Activated CD4-positive, alpha-beta T cell treated with anti-CD3 and anti-CD28 coated beads, Interleukin-2, amount 50 U/mL, for 24 hours (primary cell): ENCODE measurements at regions not wholly inside any gene's neighbourhood (a gene's known extent, or its start where the extent isn't known, plus 50 kb on each side); places are given as distances from the start of the nearest gene placed in this dataset.
"Not testable (repeated sequence)": the region's sequence is repeated elsewhere in the genome, so short reads cannot be mapped to it uniquely, and the experiment has no call there.

Experiments used
- DNase-seq, 2 donors: peaks; one replicate each; pipeline ENCODE4 v3.0.0-alpha.2; 2020; ENCODE audit warnings: low read depth in 1 of 2, low spot score in 1 of 2

DNA sequence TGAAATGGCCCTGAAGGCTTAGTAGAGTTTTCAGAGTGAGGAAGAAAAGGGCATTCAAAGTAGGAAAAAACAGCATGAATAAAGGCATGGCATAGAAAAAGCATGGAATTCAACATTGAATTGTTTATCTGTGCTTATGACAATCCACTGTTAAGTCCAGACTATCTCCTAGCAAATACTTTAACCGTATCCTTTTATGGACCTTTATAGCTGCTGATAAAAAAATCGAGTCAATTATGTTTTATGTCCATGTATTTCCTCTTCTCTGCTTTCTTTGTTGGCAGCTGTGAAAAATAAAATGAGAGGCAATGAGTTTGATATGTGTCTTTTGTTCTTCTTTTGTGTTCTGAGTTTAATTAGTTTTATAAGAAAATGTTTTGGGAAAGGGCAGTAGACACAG is 70.4 kb downstream of the TDRD15 start:
- DNase-seq = no peak

DNA sequence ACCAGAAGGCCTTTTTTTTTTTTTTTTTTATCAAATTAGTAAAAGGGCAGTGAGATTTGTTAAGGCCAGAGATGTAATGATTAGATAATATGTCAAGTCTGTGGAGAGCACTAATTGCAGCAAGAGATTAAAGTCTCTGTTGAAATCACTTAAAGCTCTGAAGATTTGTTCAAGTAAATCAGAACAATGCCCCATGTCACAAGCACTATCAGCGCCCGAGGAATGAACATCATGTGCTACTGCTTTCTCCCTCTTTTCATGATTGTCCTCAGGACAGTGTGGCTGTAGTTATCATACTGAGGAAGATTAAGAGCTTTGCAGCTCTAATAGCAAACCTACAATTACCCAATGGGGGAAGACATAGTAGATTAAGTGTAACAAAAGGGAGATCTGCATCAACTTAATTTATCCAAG is 71.1 kb downstream of the TDRD15 start:
- no peak for DNase-seq

GRCh38 chr2:21195326-21195725 is 71.6 kb downstream of the TDRD15 start:
- DNase-seq = no peak

GRCh38 chr2:21198637-21199036 is 74.9 kb downstream of the TDRD15 start:
- no peak for DNase-seq

GRCh38 chr2:21203976-21204375 is 80.2 kb downstream of the TDRD15 start:
- DNase-seq = no peak

DNA sequence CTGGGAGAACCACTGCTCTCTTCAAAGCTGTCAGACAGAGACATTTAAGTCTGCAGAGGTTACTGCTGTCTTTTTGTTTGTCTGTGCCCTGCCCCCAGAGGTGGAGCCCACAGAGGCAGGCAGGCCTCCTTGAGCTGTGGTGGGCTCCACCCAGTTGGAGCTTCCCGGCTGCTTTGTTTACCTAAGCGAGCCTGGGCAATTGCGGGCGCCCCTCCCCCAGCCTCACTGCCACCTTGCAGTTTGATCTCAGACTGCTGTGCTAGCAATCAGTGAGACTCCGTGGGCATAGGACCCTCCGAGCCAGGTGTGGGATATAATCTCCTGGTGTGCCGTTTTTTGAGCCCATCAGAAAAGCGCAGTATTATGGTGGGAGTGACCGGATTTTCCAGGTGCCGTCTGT is 90.3 kb downstream of the TDRD15 start:
- DNase-seq = not testable (repeated sequence)

GRCh38 chr2:21217442-21217841 is 93.7 kb downstream of the TDRD15 start:
- no peak for DNase-seq

- no peak for DNase-seq
Measured at GRCh38 chr2:21220930-21221329, 97.2 kb downstream of the TDRD15 start.

DNA sequence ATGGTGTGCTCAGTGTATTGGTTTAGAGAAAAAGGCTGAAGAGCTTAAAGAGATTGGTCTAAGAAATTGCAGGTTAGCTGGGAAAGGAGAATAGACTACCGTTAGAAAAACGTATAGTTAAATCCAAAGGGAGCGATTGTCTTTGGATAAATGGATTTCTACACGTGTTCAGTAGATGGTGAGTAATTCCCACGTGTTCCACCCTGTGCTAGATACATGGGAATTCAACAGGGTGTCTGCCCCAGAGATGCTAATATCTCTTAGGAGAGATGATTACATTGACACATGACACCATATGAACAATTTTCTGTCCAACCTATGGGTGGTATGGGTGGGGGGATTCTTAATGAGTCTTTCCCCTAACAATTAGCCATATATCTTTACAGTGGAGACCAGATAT is 99.8 kb downstream of the TDRD15 start:
- DNase-seq = no peak

DNA sequence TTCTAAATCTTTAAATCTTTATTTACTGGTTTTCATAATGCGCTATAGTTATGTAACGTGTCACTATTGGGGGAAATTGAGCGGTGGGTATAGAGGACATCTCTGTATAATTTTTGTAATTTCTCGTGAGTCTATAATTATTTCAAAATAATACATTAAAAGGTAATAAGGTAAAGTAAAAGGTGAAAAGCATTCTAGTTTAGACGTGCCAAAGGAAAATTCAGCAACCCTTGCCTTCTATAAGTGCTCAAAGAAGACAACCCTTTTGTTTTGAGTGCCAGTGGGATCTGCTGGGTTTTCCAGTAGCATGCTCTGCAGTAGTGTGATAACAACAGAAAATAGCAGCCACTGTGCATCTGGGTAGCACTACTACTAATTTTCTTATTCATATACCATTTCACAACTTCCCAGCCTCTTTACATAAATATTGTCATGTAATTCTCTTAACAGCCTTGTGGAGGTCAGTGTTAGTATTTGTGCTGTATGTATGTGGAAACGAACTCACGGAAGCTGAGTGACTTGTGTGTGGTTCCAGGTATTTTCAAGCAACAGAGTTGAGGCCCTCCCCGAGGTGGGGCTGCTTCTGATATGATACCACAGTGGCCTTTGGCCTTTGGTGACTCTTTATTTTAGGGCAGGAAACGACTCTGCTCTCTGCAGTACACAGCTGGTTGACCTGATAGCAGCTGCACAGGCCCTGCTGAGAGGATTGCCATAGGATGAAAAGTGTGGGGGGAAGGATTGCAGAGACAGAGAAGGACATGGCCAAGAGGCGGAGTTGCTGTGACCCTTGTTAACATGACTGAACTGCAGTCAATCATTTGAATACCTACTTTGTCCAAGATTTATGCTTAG is 104.5 kb downstream of the TDRD15 start:
- no peak for DNase-seq

GRCh38 chr2:21229302-21229701 is 105.5 kb downstream of the TDRD15 start:
- DNase-seq = no peak

DNA sequence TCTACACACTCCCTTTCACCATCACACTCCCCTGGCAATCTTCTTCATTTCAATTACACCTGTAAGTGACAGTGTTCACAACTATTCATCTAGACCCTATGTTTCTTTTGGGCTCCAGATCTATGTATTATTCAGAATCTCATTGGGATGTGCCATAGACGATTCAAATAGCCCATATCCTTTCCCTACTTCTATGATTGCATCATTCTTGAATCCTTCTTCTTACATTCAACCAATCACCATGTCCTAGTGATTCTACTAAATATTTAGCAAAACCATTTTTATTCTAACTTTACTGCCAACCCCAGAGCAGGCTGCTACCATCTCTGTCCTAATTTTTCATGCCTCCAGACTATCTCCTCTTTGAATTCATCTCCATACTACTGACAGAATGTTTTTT is 106.4 kb downstream of the TDRD15 start:
- no peak for DNase-seq

DNA sequence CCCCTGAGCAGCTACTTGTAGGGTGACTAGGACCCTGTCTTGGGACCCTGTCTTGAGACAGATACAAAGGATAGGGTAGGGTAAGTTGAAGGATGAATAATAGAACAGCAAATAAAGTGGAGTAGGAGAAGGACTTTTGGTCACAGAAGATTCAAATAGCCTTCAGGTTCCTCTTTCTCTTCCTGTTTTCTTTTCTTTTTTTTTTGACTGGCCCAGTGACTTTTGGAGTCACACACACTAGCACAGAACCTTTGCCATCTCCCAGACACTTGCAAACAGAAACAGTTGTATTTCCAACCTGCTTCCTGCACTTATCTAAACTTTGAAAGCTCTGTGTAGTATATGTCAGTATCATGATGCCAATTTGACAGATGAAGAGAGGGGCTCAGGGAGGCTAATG is 108.2 kb downstream of the TDRD15 start:
- DNase-seq = no peak

DNA sequence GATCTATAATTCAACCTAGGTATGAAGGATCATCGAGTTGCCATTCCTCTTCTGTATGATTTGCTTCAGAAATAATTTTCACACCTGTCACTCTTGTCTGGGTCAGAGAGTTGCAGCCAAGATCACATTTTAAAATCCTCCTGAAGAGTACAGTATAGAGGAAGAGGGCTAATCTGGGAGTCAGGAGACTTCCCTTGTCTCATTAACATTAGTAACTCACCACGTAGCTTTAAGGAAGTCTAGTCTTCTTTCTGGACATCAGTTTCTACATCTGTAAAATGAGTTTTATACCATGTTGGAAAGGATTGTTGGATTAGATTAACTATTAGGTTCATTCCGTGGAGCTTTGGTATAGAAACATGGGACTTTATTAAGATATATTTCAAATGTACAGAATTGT is 109.4 kb downstream of the TDRD15 start:
- DNase-seq = no peak

DNA sequence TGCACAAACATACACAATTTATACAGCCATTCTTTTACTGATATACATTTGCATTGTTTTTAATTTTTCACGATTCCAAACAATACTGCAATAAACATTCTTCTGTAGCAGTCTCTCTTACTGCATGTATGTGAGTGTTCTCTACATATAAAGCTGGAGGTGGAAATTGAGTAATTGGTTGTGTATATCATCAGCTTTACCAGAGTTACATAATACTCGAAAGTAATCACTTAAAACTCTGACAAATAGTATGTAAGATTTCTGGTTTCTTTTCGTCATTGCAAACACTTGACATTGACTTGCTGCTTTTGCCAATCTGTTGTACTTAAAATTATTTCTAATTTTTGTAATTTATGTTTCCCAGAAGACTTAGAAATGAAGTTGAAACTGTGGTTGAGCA is 110.2 kb downstream of the TDRD15 start:
- no peak for DNase-seq

DNA sequence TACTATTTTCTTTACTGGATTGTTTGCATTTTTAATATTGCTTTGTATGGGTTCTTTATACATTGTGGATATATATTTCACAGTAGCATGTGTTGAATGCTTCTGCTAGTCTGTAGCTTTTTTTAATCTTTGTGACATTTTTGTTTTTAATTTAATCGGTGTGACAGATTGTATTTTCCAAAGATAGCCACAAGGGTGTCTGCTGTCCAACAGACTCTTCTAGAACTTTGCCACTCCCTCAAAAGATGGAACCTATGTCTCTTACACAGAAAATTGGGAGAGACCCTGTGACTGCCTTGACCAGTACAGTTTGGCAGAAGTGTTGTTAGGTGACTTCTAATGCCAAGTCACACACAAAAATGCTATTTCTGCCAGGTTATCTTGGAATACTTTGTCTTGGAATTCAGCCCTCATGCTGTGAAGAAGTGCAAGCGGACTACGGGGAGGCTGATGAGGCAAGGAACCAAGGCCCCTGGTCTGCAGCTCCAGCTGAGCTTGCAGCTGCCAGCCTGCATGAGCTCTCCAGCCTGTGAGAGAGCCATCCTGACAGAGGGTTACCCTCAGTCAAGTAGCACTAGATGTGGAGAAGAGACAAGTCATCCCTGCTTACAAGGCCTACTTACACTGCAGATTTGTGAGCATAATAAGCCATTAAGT is 110.8 kb downstream of the TDRD15 start:
- DNase-seq = no peak

- DNase-seq = not testable (repeated sequence)
Measured at GRCh38 chr2:21239749-21240148, 116.0 kb downstream of the TDRD15 start.

DNA sequence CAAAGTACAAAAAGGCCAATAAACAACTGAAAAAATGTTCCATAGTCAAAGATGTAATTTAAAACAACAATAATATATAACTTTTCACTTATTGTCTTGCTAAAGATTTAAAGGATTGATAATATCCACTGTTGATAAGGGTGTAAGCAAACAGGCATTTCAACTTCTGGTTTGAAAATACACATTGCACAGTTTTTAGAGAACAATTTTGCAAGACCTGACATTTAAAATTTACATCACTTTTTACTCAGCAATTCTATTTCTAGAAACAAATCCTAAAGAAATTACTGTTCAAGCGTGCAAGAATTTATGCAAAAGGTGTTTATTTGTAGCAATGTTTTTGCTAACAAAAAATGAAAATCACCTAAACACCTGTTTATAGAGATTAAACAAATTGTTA is 120.4 kb downstream of the TDRD15 start:
- DNase-seq = no peak

DNA sequence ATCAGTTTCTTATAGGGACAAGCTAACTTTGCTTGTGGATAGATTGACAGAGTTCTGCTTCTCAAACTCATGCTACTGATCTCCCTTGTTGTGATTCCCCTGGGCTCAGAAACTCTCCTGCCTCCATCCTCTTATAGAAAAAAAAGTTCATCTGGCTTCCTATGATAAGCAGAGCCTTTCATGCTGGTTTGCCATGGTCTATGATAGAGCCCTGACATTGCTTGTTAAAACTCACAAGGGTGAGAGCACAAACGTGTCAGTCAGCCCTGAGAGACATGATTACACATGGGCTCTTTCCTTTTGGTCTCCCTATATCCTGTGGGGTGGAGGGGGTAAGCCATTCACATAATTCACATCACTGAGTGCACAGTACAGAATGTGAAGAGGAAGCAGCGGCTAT is 121.8 kb downstream of the TDRD15 start:
- no peak for DNase-seq

- DNase-seq = no peak
Measured at GRCh38 chr2:21249367-21249766, 125.6 kb downstream of the TDRD15 start.

- no peak for DNase-seq
Measured at GRCh38 chr2:21250673-21251072, 126.9 kb downstream of the TDRD15 start.

DNA sequence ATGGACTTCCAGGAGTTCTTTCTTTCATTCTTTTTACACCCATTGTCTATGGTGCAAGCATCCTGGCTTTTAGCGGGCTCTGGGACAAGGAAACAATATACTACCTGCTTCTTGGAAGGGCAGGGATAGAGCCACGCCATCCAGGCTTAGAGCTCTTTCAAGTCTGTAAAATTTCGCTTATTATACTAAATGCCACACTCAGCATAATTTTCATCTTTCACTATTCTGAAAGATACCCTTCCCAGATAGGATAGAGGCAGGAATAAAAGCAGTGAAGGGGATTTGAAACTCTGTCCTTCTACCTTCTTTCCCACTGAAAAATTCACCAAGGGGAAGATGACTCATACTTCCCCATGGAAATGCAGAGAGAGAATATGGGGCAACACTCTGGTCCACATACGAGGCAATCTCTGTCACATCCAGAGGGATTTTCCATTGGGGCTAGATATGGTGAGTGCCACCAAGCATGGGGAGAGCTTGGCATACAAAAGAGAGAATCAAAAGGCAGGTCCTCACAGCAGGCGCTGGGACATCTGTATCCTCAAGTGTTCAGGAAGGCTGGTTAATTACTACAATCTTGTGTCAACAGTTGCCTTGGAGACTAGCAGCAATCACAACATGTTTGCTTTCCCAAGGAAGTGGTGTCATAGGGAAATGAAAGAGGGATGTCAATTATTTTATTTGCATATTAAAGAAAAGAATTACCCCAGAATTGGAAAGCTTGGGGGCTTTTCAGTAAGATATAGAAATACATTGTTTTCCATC is 127.6 kb downstream of the TDRD15 start:
- DNase-seq = no peak
